Skeletal muscle tissue (tissue), 3 donors: ENCODE measurements at regions not wholly inside any gene's neighbourhood (a gene's known extent, or its start where the extent isn't known, plus 50 kb on each side); places are given as distances from the start of the nearest gene placed in this dataset.

ENCODE experiments used
- H3K27ac ChIP-seq: one replicate; pipeline ENCODE4 v1.7.0; 2013; ENCODE audit warnings: mild to moderate bottlenecking, low read depth, low read length, inconsistent platforms
- H3K27me3 ChIP-seq, 3 donors: one replicate each; pipeline ENCODE4 v1.7.0; 2013; ENCODE audit warnings: low read length in 3 of 3; ENCODE audit not compliant: control insufficient read depth in 3 of 3, insufficient read depth in 3 of 3
- H3K36me3 ChIP-seq, 3 donors: one replicate each; pipeline ENCODE4 v1.7.0; 2013; ENCODE audit warnings: low read length in 3 of 3; ENCODE audit not compliant: control insufficient read depth in 3 of 3, insufficient read depth in 3 of 3
- H3K4me1 ChIP-seq, 3 donors: one replicate each; pipeline ENCODE4 v1.7.0; 2013; ENCODE audit warnings: low read length in 3 of 3, mild to moderate bottlenecking in 3 of 3; ENCODE audit not compliant: control insufficient read depth in 3 of 3, insufficient read depth in 3 of 3
- H3K4me3 ChIP-seq, 3 donors: one replicate each; pipeline ENCODE4 v1.7.0; 2013; ENCODE audit warnings: low read length in 3 of 3
- H3K9ac ChIP-seq, 3 donors: one replicate each; pipeline ENCODE4 v1.7.0; 2013; ENCODE audit warnings: low read length in 3 of 3, mild to moderate bottlenecking in 3 of 3, moderate library complexity in 2 of 3, low read depth in 1 of 3
- H3K9me3 ChIP-seq, 3 donors: one replicate each; pipeline ENCODE4 v1.7.0; 2013; ENCODE audit warnings: low read length in 3 of 3; ENCODE audit not compliant: control insufficient read depth in 3 of 3
- donor health status: Osteomylitis.

GRCh38 chrX:46310815-46311497 is 234.3 kb downstream of the ZNF674 start:
- peaks cover 0 to 3% (median 0%) of the 10 kb centered on the region in 3 donors for H3K27me3 ChIP-seq
- no peaks in the 10 kb centered on the region for H3K36me3 ChIP-seq
- no peaks in the 10 kb centered on the region for H3K4me1 ChIP-seq
- H3K9me3 ChIP-seq: no peaks in the 10 kb centered on the region
- no peak overlapping the region for H3K4me3 ChIP-seq
- no peak overlapping the region for H3K9ac ChIP-seq
- no peak overlapping the region for H3K27ac ChIP-seq

GRCh38 chrX:46308110-46308509 is 237.1 kb downstream of the ZNF674 start:
- no peaks in the 10 kb centered on the region for H3K36me3 ChIP-seq

GRCh38 chrX:46306103-46306502 is 239.1 kb downstream of the ZNF674 start:
- Histone ChIP-seq H3K27ac (no peak overlapping the region), H3K4me1 (no peaks in the 10 kb centered on the region), H3K9me3 (no peaks in the 10 kb centered on the region), H3K4me3 (no peak overlapping the region), H3K36me3 (no peaks in the 10 kb centered on the region), H3K9ac (no peak overlapping the region), H3K27me3 (peaks cover 0 to 3% (median 0%) of the 10 kb centered on the region in 3 donors)

More at GRCh38 chrX:46308110-46308509, 237.1 kb downstream of the ZNF674 start:
- no peak overlapping the region for H3K4me3 ChIP-seq
- H3K9me3 ChIP-seq: no peaks in the 10 kb centered on the region
- H3K27me3 ChIP-seq: peaks cover 0 to 3% (median 0%) of the 10 kb centered on the region in 3 donors
- H3K27ac ChIP-seq: no peak overlapping the region
- no peaks in the 10 kb centered on the region for H3K4me1 ChIP-seq
- no peak overlapping the region for H3K9ac ChIP-seq

GRCh38 chrX:46305431-46305830 is 239.8 kb downstream of the ZNF674 start:
- H3K9me3 ChIP-seq: no peaks in the 10 kb centered on the region
- H3K4me1 ChIP-seq: no peaks in the 10 kb centered on the region
- no peak overlapping the region for H3K27ac ChIP-seq
- peaks cover 0 to 3% (median 0%) of the 10 kb centered on the region in 3 donors for H3K27me3 ChIP-seq
- H3K4me3 ChIP-seq: no peak overlapping the region
- H3K9ac ChIP-seq: no peak overlapping the region
- H3K36me3 ChIP-seq: no peaks in the 10 kb centered on the region

- Histone ChIP-seq H3K36me3 (no peaks in the 10 kb centered on the region), H3K4me3 (no peak overlapping the region)
These were observed 243.3 kb downstream of the ZNF674 start for GRCh38 chrX:46301903-46302302.

GRCh38 chrX:46298821-46299220 is 246.4 kb downstream of the ZNF674 start:
- Histone ChIP-seq H3K9me3 (no peaks in the 10 kb centered on the region), H3K4me1 (no peaks in the 10 kb centered on the region), H3K36me3 (no peaks in the 10 kb centered on the region), H3K9ac (no peak overlapping the region), H3K4me3 (no peak overlapping the region), H3K27ac (no peak overlapping the region), H3K27me3 (no peaks in the 10 kb centered on the region)

More at GRCh38 chrX:46301903-46302302, 243.3 kb downstream of the ZNF674 start:
- H3K9me3 ChIP-seq: no peaks in the 10 kb centered on the region
- H3K4me1 ChIP-seq: no peaks in the 10 kb centered on the region
- no peak overlapping the region for H3K9ac ChIP-seq
- no peak overlapping the region for H3K27ac ChIP-seq
- no peaks in the 10 kb centered on the region for H3K27me3 ChIP-seq

- Histone ChIP-seq H3K27me3 (no peaks in the 10 kb centered on the region), H3K9me3 (no peaks in the 10 kb centered on the region), H3K27ac (no peak overlapping the region), H3K9ac (no peak overlapping the region), H3K4me3 (no peak overlapping the region), H3K36me3 (no peaks in the 10 kb centered on the region), H3K4me1 (no peaks in the 10 kb centered on the region)
These were observed 249.3 kb downstream of the ZNF674 start for GRCh38 chrX:46295963-46296362.

GRCh38 chrX:46294234-46294633 is 251.0 kb downstream of the ZNF674 start:
- H3K27me3 ChIP-seq: no peaks in the 10 kb centered on the region
- no peak overlapping the region for H3K9ac ChIP-seq
- no peak overlapping the region for H3K27ac ChIP-seq
- no peaks in the 10 kb centered on the region for H3K9me3 ChIP-seq
- no peaks in the 10 kb centered on the region for H3K4me1 ChIP-seq
- H3K4me3 ChIP-seq: no peak overlapping the region
- H3K36me3 ChIP-seq: no peaks in the 10 kb centered on the region

GRCh38 chrX:46279925-46280313 is 265.3 kb downstream of the ZNF674 start:
- Histone ChIP-seq H3K4me3 (no peak overlapping the region), H3K36me3 (no peaks in the 10 kb centered on the region), H3K9me3 (no peaks in the 10 kb centered on the region), H3K9ac (no peak overlapping the region), H3K27ac (no peak overlapping the region), H3K27me3 (peaks cover 0 to 3% (median 0%) of the 10 kb centered on the region in 3 donors), H3K4me1 (no peaks in the 10 kb centered on the region)

- no peak overlapping the region for H3K27ac ChIP-seq
- no peaks in the 10 kb centered on the region for H3K4me1 ChIP-seq
- no peak overlapping the region for H3K9ac ChIP-seq
- no peaks in the 10 kb centered on the region for H3K36me3 ChIP-seq
- no peaks in the 10 kb centered on the region for H3K9me3 ChIP-seq
- no peak overlapping the region for H3K4me3 ChIP-seq
- H3K27me3 ChIP-seq: peaks cover 0 to 3% (median 0%) of the 10 kb centered on the region in 3 donors
These were observed 265.9 kb downstream of the ZNF674 start for GRCh38 chrX:46279214-46279924.
